ENCODE measurements at regions not wholly inside any gene's neighbourhood (a gene's known extent, or its start where the extent isn't known, plus 50 kb on each side); places are given as distances from the start of the nearest gene placed in this dataset.

- no peak for TF ChIP-seq POLR2A (IDR thresholded peaks at IDR 0.05; ENCODE audit: low read depth, low read length)
- no peak for TF ChIP-seq CTCF (conservative IDR thresholded peaks at IDR 0.05; ENCODE audit: low read depth, low read length)
- no peak for TF ChIP-seq MAZ (IDR thresholded peaks at IDR 0.05; ENCODE audit: borderline replicate concordance, low read depth, low read length)
- no peak for TF ChIP-seq USF2 (IDR thresholded peaks at IDR 0.05; ENCODE audit: low read depth, low read length)
- TF ChIP-seq RAD21 (IDR thresholded peaks at IDR 0.05; ENCODE audit: low read length): no peak
- TF ChIP-seq MAFK (IDR thresholded peaks at IDR 0.05; ENCODE audit: low read depth, low read length): no peak
- no peak for TF ChIP-seq RFX5 (IDR thresholded peaks at IDR 0.05; ENCODE audit: low read depth, low read length)
- TF ChIP-seq FOS (IDR thresholded peaks at IDR 0.05; ENCODE audit: low read depth, low read length): no peak
- TF ChIP-seq CEBPB (IDR thresholded peaks at IDR 0.05; ENCODE audit: low read depth, low read length): no peak
- no peak for TF ChIP-seq ELK1 (IDR thresholded peaks at IDR 0.05; ENCODE audit: borderline replicate concordance, low read depth, low read length)
- TF ChIP-seq MXI1 (IDR thresholded peaks at IDR 0.05; ENCODE audit: borderline replicate concordance, low read depth, low read length): no peak
- TF ChIP-seq RCOR1 (IDR thresholded peaks at IDR 0.05; ENCODE audit: insufficient replicate concordance, low read length): no peak
Observed at GRCh38 chr2:163801486-163801885, 65.7 kb upstream of the FIGN start.

Data from IMR-90 (cell line).